Activated CD8-positive, alpha-beta T cell treated with anti-CD3 and anti-CD28 coated beads for 36 hours (primary cell): ENCODE measurements at regions not wholly inside any gene's neighbourhood (a gene's known extent, or its start where the extent isn't known, plus 50 kb on each side); places are given as distances from the start of the nearest gene placed in this dataset.

ENCODE experiments used
- ATAC-seq: fragments of 200-7000 bp; cut with Tn5 transposase; one replicate; pipeline ENCODE4 v1.10.0; 2021; ENCODE audit warnings: mild to moderate bottlenecking, moderate library complexity
- CTCF ChIA-PET: fragments of 350-600 bp; sonication (Branson Sonifier 250); formaldehyde crosslinking; loops from one replicate; lab custom pipeline; 2021; ENCODE audit warnings: antibody characterized with exemption; lab: Charles Lee
- POLR2A ChIA-PET: fragments of 350-600 bp; sonication (Branson Sonifier 250); formaldehyde crosslinking; loops from one replicate; lab custom pipeline; 2021; ENCODE audit warnings: antibody characterized with exemption; lab: Charles Lee
- DNase-seq: peaks from one replicate; pipeline ENCODE4 v3.0.0-alpha.2; 2020
- H3K27ac Mint-ChIP-seq: one replicate; pipeline ENCODE4 v1.8.0; 2021; ENCODE audit warnings: mild to moderate bottlenecking, mixed read lengths
- H3K27me3 Mint-ChIP-seq: one replicate; pipeline ENCODE4 v1.8.0; 2021; ENCODE audit warnings: mixed read lengths
- H3K36me3 Mint-ChIP-seq: one replicate; pipeline ENCODE4 v1.8.0; 2021; ENCODE audit warnings: low read depth, mixed read lengths
- H3K4me1 Mint-ChIP-seq: one replicate; pipeline ENCODE4 v1.8.0; 2021; ENCODE audit warnings: low read depth, mixed read lengths
- H3K4me3 Mint-ChIP-seq: one replicate; pipeline ENCODE4 v1.8.0; 2021; ENCODE audit warnings: mild to moderate bottlenecking, moderate library complexity, mixed read lengths
- H3K9me3 Mint-ChIP-seq: one replicate; pipeline ENCODE4 v1.8.0; 2021; ENCODE audit warnings: mixed read lengths
- intact Hi-C: fragments of 100-400 bp; cut with micrococcal nuclease; formaldehyde crosslinking; loops from one replicate; pipeline ENCODE4 v1.10.0; 2022
- TF ChIP-seq, protein P1 (sequence below): fragments of 200-600 bp; IDR thresholded peaks from one replicate; pipeline ENCODE4 v1.8.0; 2022; ENCODE audit warnings: antibody characterized with exemption, mild to moderate bottlenecking

DNA sequence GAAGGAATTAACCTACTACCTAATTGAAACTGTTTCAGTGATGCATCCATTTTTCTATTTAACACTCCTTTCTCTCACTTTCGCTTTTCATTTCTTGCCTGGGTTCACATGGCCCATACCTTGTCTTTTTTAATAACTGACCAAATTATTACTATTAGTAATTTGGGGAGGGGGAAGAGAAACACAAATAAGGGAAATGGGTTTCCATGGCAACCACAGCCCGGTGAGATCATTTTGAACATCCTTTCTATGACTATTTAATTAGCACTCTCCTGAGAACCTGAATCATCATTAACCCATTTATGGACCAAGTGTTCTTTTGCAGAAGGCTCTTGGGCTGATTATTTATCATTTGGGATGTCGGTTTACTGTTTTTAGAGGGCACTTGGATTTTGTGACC is 628.2 kb upstream of the SALL1 start:
- ATAC-seq (no peak), DNase-seq (no peak)
- POLR2A ChIA-PET: no interaction called here
- peaks cover 5% of the 10 kb centered on the region for H3K9me3 Mint-ChIP-seq
- TF ChIP-seq, protein P1, sequence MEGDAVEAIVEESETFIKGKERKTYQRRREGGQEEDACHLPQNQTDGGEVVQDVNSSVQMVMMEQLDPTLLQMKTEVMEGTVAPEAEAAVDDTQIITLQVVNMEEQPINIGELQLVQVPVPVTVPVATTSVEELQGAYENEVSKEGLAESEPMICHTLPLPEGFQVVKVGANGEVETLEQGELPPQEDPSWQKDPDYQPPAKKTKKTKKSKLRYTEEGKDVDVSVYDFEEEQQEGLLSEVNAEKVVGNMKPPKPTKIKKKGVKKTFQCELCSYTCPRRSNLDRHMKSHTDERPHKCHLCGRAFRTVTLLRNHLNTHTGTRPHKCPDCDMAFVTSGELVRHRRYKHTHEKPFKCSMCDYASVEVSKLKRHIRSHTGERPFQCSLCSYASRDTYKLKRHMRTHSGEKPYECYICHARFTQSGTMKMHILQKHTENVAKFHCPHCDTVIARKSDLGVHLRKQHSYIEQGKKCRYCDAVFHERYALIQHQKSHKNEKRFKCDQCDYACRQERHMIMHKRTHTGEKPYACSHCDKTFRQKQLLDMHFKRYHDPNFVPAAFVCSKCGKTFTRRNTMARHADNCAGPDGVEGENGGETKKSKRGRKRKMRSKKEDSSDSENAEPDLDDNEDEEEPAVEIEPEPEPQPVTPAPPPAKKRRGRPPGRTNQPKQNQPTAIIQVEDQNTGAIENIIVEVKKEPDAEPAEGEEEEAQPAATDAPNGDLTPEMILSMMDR: no peak
- H3K36me3 Mint-ChIP-seq: no peaks in the 10 kb centered on the region
- CTCF ChIA-PET: no interaction called here
- intact Hi-C loops: no loop called here
- H3K27me3 Mint-ChIP-seq: no peaks in the 10 kb centered on the region
- H3K4me1 Mint-ChIP-seq: no peaks in the 10 kb centered on the region
- no peak overlapping the region for H3K27ac Mint-ChIP-seq
- no peak overlapping the region for H3K4me3 Mint-ChIP-seq

DNA sequence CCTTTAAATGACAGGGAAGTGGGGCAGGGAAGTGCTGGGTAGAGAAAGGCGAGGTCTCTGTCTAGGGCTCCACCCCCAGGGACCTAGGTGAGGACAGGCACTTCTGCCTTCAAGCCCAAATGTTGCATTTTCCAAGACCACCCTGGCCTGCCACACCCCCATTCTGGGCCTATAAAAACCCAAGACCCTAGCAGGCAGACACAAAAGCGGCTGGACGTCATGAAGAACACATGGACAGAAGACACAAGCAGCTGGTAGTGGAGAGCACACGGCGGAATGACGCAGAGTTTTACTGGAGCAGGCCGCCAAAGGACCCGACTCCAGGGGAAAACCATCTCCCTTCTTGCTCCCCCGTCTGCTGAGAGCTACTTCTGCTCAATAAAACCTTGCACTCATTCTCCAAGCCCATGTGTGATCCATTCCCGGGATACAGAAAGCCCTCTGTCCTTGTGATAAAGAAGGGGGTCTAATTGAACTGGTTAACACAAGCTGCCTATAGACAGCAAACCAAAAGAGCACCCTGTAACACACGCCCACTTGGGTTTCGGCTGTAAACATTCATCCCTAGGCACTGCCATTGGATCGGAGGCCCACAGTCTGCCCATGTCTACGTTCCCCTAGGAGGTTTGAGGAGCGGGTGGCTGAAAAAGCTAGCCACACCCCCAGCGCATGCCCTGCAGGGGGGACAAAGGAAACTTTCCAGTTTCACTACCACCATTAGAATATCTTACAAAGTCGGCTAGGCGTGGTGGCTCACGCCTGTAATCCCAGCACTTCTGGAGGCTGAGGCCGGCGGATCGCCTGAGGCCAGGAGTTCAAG is 622.2 kb upstream of the SALL1 start:
- Mint-ChIP-seq H3K27me3 (no peaks in the 10 kb centered on the region), H3K36me3 (no peaks in the 10 kb centered on the region), H3K9me3 (no peaks in the 10 kb centered on the region), H3K4me3 (no peak overlapping the region), H3K4me1 (no peaks in the 10 kb centered on the region), H3K27ac (no peak overlapping the region)
- CTCF ChIA-PET: no interaction called here
- ATAC-seq (no peak), DNase-seq (no peak)
- TF ChIP-seq, protein P1: no peak
- intact Hi-C loops: no loop called here
- POLR2A ChIA-PET: no interaction called here

DNA sequence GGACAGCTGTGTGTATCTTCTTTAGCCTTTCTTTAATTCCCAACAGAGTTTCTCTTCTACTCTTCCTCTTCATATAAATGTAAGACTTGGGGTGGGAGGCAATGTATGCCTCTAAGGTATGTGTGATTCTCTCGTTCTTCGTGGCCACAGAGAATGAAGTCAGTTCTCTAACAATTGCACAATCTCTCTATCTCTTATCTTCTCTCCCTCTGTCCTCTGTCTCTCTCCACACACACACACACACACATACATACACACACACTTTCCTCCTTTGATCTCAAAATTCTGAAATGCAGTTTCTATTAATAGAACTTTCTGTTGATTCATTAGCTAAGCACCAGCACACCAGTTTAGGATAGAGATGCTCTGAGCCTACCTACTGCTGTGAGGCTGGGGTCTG is 615.7 kb upstream of the SALL1 start:
- CTCF ChIA-PET: no interaction called here
- Mint-ChIP-seq H3K4me1 (no peaks in the 10 kb centered on the region), H3K36me3 (no peaks in the 10 kb centered on the region), H3K9me3 (no peaks in the 10 kb centered on the region), H3K27ac (no peak overlapping the region), H3K27me3 (peaks cover 8% of the 10 kb centered on the region), H3K4me3 (no peak overlapping the region)
- intact Hi-C loops: no loop called here
- ATAC-seq (no peak), DNase-seq (no peak)
- TF ChIP-seq, protein P1: no peak
- POLR2A ChIA-PET: no interaction called here

DNA sequence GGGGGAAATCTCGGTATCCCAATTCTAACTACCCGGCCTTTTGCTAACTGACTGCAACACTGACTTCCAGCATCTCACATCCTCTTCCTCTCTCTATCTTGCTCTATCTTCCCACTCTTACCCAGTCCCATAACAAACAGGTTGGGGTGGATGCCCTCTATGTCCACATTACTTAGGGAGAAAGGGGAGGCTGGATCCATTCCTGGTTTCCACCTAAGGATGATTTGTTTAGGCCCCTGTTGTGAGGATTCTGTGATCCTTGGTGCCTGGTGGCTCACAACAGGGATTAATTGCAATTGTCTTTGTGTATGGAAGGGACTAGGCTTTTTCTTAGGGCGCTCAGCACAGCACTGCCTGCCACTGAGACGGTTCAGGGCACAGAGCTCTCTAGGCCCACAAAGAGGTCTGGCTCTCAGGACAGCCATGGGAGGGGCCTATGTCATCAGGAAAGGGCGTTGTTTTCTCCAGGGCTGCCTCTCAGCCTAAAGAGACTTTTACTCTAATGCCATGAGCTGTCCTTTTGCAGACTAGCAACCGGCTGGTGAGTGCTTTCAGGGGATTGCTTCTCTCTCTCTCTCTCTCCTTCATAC is 612.1 kb upstream of the SALL1 start:
- Mint-ChIP-seq H3K4me1 (no peaks in the 10 kb centered on the region), H3K27ac (no peak overlapping the region), H3K36me3 (no peaks in the 10 kb centered on the region), H3K27me3 (peaks cover 8% of the 10 kb centered on the region), H3K4me3 (no peak overlapping the region), H3K9me3 (no peaks in the 10 kb centered on the region)
- DNase-seq (no peak), ATAC-seq (no peak)
- ChIA-PET CTCF (no interaction called here), POLR2A (no interaction called here)
- TF ChIP-seq, protein P1: no peak
- intact Hi-C loops: no loop called here
